Calu3 (cell line): ENCODE measurements at regions not wholly inside any gene's neighbourhood (a gene's known extent, or its start where the extent isn't known, plus 50 kb on each side); places are given as distances from the start of the nearest gene placed in this dataset.

Source experiments
- BruUV-seq: library from RNA; stranded (reverse); fragments of 400-500 nt; replicated peaks from 2 replicates; lab custom pipeline; 2021; lab: Mats Ljungman, UMichigan
- CTCF ChIA-PET: fragments of 300-600 bp; sonication (Branson Sonifier 250); formaldehyde crosslinking; loops from one replicate; lab custom pipeline; 2022; ENCODE audit warnings: antibody characterized with exemption; lab: Charles Lee
- DNase-seq: peaks from one replicate; pipeline ENCODE4 v3.0.0; 2022
- H3K27ac Mint-ChIP-seq: one replicate; pipeline ENCODE4 v1.8.0; 2022; ENCODE audit warnings: mixed read lengths; ENCODE audit not compliant: unreplicated experiment
- H3K27me3 Mint-ChIP-seq: one replicate; pipeline ENCODE4 v1.8.0; 2022; ENCODE audit warnings: mixed read lengths; ENCODE audit not compliant: unreplicated experiment
- H3K36me3 Mint-ChIP-seq: one replicate; pipeline ENCODE4 v1.8.0; 2022; ENCODE audit warnings: mild to moderate bottlenecking, moderate library complexity, mixed read lengths; ENCODE audit not compliant: insufficient read depth, unreplicated experiment
- H3K4me1 Mint-ChIP-seq: one replicate; pipeline ENCODE4 v1.8.0; 2022; ENCODE audit warnings: mild to moderate bottlenecking, low read depth, mixed read lengths; ENCODE audit not compliant: unreplicated experiment
- H3K4me3 Mint-ChIP-seq: one replicate; pipeline ENCODE4 v1.8.0; 2022; ENCODE audit warnings: mild to moderate bottlenecking, low read depth, moderate library complexity, mixed read lengths; ENCODE audit not compliant: unreplicated experiment
- H3K9me3 Mint-ChIP-seq: one replicate; pipeline ENCODE4 v1.8.0; 2022; ENCODE audit warnings: low read depth, mixed read lengths; ENCODE audit not compliant: unreplicated experiment
- intact Hi-C: fragments of 100-400 bp; cut with micrococcal nuclease; formaldehyde crosslinking; loops from one replicate; pipeline ENCODE4 v1.10.0; 2022; ENCODE audit not compliant: unreplicated experiment
- TF ChIP-seq, protein P1 (sequence below): fragments of 200-600 bp; IDR thresholded peaks from one replicate; pipeline ENCODE4 v1.8.0; 2022; ENCODE audit warnings: antibody characterized with exemption; ENCODE audit not compliant: unreplicated experiment

DNA sequence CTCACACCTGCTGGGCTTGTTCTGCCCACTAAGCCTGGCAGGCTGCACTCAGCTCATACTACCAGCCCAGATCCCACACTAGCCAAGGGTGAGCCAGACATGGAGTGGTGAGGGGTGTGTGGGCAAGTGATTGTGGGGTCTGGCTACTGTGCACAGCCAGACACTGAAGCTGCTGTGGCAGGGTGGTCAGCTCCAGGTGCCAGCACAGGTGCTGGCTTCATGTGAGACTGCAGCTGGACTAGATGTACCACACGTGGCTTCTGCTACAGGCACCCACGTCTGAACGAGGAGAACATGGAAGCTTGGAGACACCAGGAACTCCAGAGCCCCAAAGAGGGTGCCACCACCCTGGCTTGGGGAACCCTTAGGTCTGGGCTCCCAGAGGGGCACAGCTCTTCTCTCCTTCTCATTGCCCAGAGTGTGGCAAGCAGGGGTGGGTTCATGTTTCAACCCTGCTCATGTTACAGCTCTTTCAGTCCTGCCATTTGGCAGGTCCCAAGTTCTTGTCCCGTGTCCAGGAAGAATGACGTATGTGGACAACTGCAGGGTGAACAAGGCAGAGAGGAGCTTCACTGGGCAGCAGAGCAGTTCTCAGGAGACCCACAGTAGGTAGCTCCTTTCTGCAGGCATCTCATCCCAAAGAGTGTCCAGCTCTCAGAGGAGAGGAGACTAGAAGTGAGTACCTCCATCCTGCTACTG is 1624.2 kb upstream of the TMEFF2 start:
- no peak overlapping the region for H3K27ac Mint-ChIP-seq
- H3K4me1 Mint-ChIP-seq = no peaks in the 10 kb centered on the region
- TF ChIP-seq, protein P1, sequence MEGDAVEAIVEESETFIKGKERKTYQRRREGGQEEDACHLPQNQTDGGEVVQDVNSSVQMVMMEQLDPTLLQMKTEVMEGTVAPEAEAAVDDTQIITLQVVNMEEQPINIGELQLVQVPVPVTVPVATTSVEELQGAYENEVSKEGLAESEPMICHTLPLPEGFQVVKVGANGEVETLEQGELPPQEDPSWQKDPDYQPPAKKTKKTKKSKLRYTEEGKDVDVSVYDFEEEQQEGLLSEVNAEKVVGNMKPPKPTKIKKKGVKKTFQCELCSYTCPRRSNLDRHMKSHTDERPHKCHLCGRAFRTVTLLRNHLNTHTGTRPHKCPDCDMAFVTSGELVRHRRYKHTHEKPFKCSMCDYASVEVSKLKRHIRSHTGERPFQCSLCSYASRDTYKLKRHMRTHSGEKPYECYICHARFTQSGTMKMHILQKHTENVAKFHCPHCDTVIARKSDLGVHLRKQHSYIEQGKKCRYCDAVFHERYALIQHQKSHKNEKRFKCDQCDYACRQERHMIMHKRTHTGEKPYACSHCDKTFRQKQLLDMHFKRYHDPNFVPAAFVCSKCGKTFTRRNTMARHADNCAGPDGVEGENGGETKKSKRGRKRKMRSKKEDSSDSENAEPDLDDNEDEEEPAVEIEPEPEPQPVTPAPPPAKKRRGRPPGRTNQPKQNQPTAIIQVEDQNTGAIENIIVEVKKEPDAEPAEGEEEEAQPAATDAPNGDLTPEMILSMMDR = no peak
- H3K9me3 Mint-ChIP-seq = peaks cover 10% of the 10 kb centered on the region
- CTCF ChIA-PET = no interaction called here
- H3K27me3 Mint-ChIP-seq = no peaks in the 10 kb centered on the region
- no TSS peak for BruUV-seq
- no peak for DNase-seq
- no peak overlapping the region for H3K4me3 Mint-ChIP-seq
- H3K36me3 Mint-ChIP-seq = no peaks in the 10 kb centered on the region
- intact Hi-C loops = no loop called here

DNA sequence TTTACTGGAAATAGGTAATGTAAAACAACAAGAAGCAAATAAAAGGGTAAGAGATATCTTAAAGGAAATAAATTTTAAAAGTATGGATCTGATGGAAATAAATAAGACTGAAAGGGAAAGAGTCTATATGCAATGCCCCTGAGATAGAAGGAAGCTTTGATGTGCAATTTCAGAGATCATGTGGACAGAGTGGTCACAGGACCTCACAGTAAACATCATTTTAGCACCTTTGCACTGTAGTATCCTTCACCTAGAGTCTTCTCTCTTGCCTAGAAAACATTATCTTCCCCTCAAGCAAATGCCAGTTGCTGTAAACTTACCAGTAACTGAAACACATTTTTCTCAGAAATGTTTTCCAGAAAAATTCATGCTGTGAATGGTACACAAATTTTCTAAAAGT is 1621.3 kb upstream of the TMEFF2 start:
- BruUV-seq = no TSS peak
- Mint-ChIP-seq H3K4me1 (no peaks in the 10 kb centered on the region), H3K36me3 (no peaks in the 10 kb centered on the region), H3K9me3 (peaks cover 4% of the 10 kb centered on the region), H3K27me3 (no peaks in the 10 kb centered on the region), H3K4me3 (no peak overlapping the region), H3K27ac (no peak overlapping the region)
- intact Hi-C loops = no loop called here
- TF ChIP-seq, protein P1 = no peak
- CTCF ChIA-PET = no interaction called here
- DNase-seq = no peak

DNA sequence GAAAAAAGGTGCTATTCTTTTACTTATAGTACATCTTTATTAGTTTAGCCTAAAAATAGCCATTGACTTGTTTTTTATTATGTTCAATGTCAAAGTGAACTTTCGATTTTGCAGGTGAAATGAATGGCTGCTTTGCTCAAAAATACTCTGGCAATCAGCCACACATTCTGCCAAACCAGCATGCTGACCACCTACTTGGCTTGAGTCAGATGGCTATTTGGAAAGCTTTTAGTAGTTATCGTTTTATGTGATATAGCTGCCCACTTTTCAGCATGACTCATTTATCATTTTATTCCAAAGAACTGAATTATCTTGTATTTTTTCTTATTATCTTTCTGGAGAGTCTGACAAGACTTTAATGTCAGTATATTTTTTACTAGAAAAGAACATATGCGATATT is 1615.8 kb upstream of the TMEFF2 start:
- no peaks in the 10 kb centered on the region for H3K36me3 Mint-ChIP-seq
- BruUV-seq = no TSS peak
- CTCF ChIA-PET = no interaction called here
- TF ChIP-seq, protein P1 = no peak
- H3K27ac Mint-ChIP-seq = no peak overlapping the region
- no peak overlapping the region for H3K4me3 Mint-ChIP-seq
- H3K9me3 Mint-ChIP-seq = no peaks in the 10 kb centered on the region
- no peak for DNase-seq
- no peaks in the 10 kb centered on the region for H3K27me3 Mint-ChIP-seq
- intact Hi-C loops = no loop called here
- peaks cover 6% of the 10 kb centered on the region for H3K4me1 Mint-ChIP-seq

GRCh38 chr2:193808877-193809276 is 1614.1 kb upstream of the TMEFF2 start:
- BruUV-seq = no TSS peak
- CTCF ChIA-PET = no interaction called here
- Mint-ChIP-seq H3K4me3 (no peak overlapping the region), H3K27me3 (no peaks in the 10 kb centered on the region), H3K9me3 (no peaks in the 10 kb centered on the region), H3K4me1 (peaks cover 6% of the 10 kb centered on the region), H3K36me3 (no peaks in the 10 kb centered on the region), H3K27ac (no peak overlapping the region)
- DNase-seq = no peak
- intact Hi-C loops = no loop called here
- TF ChIP-seq, protein P1 = no peak
